NCI-H446 (cell line): ENCODE measurements at regions not wholly inside any gene's neighbourhood (a gene's known extent, or its start where the extent isn't known, plus 50 kb on each side); places are given as distances from the start of the nearest gene placed in this dataset.
"Not testable (repeated sequence)": the region's sequence is repeated elsewhere in the genome, so short reads cannot be mapped to it uniquely, and the experiment has no call there.

Experiments used
- DNase-seq, 2 experiments: peaks; one replicate each; lab custom pipeline; 2025; lab: John Stamatoyannopoulos, UW

DNA sequence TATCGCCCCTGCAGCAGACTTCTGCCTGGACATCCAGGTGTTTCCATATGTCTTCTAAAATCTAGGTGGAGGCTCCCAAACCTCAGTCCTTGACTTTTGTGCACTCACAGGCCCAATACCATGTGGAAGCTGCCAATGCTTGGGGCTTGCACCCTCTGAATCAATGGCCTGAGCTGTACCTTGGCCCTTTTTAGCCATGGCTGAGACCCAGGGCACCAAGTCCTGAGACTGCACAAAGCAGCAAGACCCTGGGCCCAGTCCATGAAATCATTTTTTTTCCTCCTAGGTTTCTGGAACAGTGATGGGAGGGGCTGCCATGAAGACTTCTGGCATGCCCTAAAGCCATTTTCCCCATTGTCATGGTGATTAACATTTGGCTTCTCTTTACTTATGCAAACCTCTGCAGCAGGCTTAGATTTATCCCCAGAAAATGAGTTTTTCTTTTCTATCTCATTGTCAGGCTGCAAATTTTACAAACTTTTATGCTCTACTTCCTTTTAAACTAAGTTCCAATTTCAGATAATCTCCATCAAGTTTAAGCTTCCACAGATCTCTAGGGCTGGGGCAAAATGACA lies 1445.8 kb upstream of the FLRT2 start:
- no peak for DNase-seq

DNA sequence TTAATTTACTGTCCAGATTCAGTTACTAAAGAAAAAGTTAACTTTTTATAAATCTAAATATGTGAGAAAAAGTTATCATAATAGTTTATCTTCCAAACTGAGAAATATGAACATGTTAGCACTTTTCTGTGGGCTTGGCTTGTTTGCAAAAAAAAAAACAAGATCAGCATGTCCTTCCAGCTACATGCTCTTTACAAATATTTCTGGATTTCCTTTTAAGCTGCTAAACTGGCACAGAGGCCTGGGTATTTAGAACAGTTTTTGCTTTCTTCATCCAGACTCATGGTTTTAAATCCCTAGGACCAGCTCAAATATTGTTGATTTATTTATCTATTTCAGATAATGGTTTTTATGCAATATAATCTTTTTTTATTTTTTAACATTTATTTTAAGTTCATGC lies 1444.5 kb upstream of the FLRT2 start:
- no peak for DNase-seq

DNA sequence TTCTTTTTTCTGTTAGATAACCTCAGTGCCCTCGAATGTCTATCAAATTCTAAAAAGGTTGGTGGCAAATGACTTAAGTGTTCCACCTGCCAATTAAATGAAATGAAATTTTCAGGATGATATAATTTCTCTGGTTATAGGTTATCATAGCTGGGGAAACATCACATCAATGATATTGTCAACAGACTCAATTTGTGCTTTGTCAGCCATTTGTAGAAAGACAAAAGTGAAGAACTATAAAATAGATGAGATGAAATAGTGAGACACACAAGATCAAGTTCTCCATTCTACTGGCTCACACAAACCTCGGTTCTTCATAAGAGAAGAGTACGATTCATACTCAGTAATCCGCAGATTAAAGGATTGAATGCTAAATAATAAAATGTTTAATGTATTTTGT lies 1443.2 kb upstream of the FLRT2 start:
- DNase-seq = no peak

DNA sequence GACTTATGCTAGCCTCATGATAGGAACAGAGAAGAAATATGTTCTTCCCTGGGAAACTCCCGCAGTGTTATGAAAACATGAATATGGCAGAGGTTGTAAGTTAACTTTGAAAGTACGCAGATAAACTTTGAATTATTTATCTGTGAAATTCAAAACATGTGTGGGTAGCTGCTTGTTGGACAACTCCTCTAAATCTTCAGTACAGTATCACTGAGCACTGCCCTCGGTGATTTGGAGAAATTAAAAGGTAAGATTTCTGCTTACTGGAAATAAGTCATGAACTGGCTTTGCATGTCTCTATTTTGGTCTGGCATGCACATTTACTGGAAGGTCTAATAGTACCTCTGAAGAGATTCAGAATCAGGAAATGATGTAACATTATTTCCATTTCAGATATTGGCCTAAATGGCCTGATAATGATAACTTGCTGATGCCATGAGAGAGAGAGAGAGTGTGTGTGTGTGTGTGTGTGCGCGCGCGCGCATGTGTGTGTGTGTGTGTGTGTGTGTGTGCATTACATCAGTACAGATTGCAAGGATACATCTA lies 1441.9 kb upstream of the FLRT2 start:
- DNase-seq = no peak

DNA sequence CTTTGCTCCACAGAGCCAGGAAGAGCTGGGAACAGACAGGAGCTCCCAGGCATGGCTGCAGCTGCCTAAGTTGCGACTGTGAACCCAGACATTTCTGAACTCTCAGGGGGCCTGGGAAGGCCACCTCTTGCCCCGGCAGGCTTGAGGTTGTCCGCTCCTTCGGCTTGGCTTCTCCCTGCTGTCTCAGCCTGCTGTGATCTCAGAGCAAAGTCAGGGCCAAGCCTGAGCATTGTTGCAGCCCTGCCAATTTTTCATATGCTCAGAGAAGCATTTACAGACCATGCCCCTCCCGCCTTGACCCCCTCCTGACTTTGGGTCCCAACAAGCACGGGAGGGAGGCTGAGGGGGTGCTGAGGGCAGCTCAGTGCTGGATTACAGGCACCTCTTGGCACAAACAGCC lies 1439.1 kb upstream of the FLRT2 start:
- DNase-seq = no peak

DNA sequence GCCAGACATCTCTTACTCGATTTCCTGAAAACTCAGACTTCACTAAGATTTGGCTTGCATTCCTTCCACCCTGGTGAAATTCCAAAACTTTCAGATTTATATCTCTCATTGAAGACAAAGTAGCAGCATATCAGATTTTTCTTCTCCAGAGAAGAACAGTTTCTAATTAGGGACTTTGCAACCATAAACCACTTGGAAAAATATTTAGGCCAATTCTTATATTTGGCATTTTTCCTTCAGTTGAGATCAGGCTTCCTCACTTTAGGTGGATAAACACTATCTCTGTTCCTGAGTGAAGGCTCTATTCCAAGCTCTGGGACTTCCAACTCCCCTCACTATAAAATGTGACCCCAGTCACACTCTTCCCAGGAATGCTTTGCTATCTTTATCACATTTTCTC lies 1434.3 kb upstream of the FLRT2 start:
- DNase-seq = no peak

DNA sequence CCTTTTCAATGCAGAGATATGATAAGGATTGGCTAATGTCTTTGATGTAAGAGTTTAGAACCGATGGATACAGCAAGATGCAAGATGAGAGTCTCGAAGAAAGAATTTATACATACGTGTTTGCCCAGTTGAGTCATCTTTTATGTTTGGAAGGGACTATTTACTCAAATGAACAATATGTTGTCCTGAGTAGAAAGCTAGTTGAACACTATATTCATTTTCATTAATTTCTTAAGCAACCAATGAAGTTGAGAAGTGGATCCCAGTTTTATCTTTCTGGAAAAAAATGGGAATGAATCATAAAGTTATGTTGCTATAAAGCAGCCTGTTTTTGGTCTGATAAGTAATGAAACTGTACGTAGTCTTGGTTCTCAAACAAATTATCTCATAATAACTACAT lies 1431.7 kb upstream of the FLRT2 start:
- no peak for DNase-seq

DNA sequence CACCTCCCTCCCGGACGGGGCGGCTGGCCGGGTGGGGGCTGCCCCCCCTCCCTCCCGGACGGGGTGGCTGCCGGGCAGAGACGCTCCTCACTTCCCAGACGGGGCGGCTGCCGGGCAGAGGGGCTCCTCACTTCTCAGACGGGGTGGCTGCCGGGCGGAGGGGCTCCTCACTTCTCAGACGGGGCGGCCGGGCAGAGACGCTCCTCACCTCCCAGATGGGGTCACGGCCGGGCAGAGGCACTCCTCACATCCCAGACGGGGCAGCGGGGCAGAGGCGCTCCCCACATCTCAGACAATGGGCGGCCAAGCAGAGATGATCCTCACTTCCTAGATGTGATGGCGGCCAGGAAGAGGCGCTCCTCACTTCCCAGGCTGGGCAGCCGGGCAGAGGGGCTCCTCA lies 1430.4 kb upstream of the FLRT2 start:
- DNase-seq = not testable (repeated sequence)

DNA sequence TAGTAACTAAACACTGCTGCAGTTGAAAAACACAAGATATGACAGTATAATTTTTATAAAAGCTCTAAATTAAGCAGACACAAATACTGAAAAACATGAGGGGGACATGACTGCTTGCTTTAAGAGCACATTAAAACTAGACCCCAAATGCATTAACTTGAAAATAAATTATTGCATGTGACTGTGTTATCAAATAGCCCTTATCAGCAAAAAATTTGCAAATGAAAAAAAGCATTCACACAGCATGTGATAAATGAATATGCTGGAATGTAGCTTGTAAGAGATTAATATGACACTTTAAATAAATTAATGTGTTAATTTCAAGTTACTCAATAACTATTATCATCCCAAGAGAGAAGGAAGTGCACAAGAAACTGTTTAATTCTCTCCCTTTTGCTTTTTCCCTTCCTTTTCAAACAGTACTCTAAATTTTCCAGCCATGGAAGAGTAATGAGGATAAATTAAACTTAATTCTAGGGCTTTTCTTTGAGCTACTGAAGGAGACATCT lies 1422.1 kb upstream of the FLRT2 start:
- no peak for DNase-seq

DNA sequence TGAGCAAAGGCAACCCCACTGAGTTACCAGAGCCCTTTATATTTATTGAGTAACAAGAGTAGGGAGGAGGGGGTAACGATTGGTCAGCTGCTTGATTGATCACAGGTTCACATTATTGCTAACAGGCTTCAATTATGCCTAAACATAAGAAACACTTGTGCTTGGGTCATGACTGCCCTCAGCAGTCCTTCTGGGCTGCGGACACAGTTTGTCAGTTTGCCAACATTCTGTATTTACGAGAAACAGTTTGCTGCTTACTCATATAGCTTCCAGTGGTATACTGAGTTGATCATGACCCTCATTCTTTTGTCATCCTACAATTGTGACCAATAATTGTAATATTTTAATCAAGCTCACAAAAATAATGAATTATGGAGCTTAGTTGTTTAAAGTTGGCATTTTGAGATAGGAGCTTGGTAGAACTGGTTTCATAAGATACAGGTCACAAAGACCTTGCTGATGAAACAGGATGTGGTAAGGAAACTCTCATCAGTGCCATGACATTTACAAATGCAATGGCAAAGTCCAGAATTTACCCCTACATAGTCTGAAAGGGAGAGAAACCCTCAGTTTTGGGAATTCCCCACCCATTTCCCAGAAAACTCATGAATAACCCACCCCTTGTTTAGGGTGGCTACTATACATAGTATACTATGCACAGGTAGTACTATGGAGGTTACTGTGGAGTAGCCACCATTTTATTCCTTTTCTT lies 1421.0 kb upstream of the FLRT2 start:
- DNase-seq = no peak

DNA sequence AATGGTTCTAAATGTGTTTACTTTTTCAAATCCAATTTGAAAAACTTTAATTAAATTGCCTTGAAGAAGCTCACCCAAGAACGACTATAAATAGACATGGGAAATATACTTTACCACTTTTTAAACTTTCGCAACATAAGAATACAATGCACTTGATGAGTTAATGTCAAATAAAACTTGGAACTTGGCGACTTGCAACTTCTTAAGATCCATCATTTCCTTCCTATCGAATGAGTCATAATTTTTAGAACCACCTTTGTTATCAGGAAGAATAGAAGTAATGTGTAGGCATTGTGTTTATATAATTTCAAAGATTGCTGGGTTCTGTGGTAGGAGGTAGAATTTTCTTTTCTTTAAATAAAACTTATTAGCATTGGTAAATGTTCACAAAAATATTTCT lies 1417.4 kb upstream of the FLRT2 start:
- DNase-seq = no peak

DNA sequence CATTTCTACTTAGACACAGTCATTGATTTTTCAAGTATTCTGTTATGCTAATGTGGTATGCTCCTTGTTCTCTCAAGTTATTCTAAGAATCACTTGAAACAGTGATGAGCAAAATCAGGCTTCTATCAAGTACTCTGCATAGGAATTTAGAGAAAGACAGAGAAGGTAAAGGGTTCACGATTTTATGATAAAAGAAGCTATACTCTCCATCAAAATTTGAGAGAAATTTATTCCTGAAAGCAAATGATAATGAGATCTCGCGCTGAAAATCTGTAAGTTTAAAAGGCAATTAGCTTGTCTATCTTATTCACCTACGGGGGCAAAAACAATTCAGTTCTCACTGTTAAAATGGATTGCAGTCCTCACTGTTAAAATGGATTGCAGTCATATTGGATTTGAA lies 1404.3 kb upstream of the FLRT2 start:
- no peak for DNase-seq

DNA sequence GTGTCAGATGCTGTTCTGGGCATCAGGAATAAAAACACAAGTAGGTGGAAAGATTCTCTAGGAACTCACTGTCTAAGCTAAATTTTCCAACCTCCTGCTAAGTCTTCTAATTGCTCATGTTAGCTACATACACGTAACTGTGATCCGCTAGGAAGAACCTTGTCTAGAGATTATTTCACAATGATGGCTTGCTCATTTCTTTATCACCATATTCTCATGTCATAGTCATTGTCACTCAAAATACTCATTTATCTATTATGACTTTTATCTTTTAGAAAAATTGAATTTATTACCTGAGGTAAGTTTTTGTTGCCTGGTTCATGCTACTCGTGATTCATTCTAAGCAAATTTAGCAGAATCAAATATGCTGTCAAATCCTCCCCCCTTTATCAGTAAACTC lies 1402.4 kb upstream of the FLRT2 start:
- DNase-seq = no peak

DNA sequence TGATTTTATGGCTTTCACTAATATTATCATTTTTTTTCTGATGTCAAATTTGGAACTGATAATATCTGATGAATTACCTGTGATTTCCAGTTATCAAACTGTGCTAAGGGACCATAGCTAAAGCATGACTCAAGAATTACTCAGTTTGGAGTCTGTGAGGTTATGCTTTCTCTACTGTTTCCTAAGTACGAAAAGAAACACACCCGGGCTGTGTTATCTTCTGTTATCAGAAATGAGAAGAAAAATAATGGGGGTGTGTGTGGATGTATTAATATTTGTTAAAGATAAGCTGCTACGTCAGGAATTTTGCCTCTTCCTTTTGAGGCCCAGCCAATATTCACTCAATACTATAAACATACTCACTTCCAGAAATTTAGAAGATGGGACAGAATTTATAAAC lies 1401.9 kb upstream of the FLRT2 start:
- no peak for DNase-seq

DNA sequence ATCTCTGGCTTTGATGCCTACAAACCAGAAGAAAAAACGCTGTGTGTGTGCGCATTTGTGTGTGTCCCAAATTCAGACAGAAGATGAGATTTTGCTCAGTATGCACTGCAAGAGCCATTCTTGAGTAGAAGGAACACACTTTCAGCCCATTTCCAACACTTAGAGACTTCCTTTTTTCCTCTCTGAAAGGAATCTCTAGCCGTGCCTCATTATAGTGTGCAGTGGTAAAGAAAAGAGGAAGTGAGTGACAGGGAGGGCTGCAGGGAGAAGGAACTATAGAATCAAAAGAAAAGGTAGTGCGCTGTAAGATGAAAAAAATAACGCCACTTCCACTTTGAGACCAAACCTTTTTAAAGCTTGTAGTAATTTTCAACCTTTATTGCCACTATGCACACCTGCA lies 1400.9 kb upstream of the FLRT2 start:
- DNase-seq = no peak

DNA sequence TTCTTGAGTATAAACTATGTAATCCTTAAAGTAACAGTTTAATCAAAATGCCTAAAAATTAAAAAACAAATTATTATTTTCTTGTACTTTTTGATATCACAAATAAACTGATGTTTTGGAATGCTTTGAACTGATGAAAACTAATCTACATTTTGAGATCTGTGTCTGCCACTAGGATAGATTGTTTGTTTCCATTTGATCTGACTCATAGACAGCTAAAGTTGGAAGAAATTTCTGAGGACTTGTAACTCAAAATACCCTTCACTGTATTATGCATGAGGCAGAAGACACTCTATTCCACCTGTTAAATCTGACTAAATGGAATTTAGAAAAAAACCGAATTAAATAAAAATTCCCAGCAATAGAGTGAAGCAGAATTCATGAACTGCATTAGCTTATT lies 1400.0 kb upstream of the FLRT2 start:
- no peak for DNase-seq

DNA sequence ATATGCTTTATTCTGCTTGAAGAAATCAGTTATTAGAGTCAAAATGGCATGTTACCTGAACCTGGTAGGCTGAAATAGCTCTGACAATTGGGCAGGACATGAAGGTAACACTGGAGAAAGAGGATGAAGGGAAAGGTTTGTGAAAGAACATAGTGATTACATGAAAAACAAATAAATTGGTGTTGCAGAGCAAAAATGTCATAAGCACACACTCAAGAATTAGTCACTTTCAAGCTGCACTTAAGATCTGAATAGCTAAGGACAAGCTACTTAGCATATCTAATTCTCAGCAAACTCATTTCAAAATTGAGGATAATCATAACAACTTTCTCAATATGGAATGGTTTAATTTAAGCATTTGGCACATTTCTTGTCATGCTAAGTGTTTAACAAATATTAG lies 1398.0 kb upstream of the FLRT2 start:
- DNase-seq = no peak

DNA sequence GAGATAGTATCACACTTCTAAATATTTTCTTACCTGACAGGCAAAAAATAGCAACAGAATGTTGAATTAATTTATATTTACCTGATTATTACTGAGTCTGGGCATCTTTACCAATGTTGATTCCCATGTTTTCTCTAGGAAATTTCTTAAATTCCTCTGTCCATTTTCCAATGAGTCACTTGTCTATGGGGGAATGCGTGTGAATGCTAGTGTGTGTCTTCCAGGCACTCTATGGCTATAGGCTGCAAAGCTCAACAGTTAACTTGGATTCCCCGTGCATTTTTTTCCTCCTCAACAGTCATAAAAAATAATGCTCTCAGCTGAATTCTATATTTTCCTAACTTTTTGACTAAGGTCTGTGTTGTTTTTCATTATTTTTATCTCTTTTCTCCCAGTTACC lies 1385.8 kb upstream of the FLRT2 start:
- no peak for DNase-seq

DNA sequence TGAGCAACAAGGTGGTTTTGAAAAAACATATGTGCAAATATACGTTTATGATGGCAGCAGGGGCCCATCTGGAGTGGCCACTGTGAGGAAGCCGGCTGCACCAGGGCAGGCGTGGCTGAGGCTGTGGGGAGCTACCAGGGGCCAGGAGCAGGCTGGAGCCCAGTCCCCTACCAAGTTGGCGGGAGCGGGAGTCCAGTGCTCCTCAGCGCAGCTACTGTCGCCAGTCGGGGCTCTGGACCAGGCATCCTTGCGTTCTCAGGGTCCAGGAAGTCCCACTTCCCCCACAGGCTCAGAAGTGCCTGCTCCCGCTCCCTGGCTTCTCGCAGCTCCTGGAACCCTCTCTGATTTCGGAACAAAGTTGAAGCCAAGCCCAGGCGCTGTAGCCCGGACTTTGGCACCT lies 1377.5 kb upstream of the FLRT2 start:
- DNase-seq = no peak

DNA sequence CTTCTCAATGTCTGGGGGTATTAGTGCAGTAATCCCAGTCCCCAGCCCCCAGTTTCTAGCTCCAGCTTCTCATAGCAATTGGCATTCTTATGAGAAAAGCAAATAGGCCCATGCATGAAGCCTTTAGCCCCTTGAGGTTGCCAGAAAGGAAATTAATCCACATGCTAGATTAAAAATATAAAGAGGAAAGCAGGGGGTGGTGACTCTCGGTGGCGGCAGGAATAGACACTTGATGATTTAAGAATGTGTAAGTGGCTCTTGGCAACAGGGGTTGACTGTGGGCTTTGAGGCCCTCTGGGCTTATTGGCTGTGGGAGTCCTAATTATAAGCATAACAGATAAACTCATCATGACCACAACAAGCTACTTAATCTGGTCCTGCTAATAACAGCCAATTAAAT lies 1367.3 kb upstream of the FLRT2 start:
- no peak for DNase-seq

DNA sequence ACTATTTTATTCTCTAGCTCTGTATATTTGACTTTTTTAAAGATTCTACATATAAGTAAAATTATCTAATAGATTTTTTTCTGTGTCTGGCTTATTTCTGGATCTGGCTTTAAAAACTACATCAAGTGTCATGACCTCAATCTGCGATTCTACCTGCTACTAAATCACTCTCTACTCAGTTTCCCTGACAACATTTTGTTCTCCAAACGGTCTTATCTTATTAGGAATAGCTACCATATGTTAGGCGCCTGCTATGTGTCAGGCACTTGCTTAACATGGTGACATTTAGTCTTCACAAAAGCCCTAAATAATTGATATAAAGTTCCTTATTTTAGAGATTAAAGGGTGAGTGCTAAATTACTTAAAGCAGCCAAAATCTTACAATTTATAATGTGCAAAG lies 1362.9 kb upstream of the FLRT2 start:
- no peak for DNase-seq

DNA sequence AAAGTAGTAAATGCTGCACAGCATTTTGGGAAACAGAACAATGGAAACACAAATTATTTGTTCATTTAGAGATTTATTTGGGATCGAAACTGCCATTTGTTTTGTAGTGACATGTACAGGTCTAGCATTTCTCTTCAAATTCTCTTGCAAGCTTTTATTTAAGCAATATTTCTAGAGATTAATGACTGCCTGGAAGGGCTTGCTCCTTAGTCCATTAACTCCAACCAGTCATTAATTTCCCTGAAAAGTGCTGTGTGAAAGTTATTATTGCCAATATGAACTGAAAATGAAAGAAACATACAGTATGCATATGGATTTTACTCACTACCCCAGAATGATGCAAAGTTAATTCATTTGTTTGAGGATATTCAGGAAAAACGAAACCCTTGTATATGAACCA lies 1349.6 kb upstream of the FLRT2 start:
- no peak for DNase-seq

DNA sequence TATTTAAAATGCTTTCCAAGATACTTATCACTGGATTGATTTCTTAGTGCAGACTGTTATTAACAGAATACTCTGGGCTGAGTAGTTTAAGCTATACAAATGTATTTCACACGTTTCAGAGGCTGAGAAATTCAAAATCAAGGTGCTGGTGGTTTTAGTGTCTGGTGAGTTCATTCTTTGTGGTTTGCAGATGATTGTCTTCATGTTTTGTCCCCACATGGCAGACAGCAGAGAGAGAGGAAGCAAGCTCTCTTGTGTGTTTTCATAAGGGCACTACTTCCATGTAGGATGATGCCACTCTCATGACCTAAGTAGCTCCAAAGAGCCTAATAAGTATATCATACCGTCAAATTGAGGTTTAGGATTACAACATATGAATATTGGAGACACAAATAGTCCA lies 1348.9 kb upstream of the FLRT2 start:
- no peak for DNase-seq

DNA sequence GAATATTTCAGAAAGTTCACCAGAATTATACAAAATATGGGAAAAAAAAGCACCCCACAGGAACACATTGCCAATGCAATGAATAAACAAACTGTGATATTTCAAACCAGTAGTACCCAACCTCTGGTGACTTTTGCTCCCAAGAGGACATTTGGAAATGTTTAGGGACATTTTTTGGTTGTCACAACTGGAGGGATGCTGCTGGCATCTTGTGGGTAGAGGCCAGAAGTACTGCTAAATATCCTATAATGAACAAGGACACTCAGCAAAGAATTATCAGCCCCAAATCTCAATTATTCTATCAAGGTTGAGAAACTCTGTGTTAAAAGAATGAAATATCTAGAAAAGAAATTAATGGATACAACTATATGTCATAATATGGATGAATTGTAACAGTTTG lies 1334.4 kb upstream of the FLRT2 start:
- DNase-seq = no peak
